ENCODE measurements at regions not wholly inside any gene's neighbourhood (a gene's known extent, or its start where the extent isn't known, plus 50 kb on each side); places are given as distances from the start of the nearest gene placed in this dataset.
A peak's percentile ranks its signal among the peaks of the same experiment; 100 is the strongest.

DNA sequence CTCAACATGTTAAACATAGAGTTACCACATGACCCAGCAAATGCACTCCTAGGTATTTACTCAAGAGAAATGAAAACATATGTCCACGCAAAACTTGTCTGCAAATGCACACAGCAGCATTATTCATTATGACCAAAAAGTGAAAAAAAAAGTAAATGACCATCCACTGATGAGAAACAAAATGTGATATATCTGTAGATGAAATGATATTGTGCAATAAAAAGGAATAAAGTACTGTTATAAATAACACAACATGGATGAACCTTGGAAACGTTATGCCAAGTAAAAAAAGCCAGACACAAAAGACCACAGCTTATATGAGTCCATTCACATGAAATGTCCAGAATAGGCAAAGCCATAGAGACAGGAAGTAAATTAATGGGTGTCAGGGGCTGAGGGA, 61.4 kb upstream of the SKAP2 start:
- TF ChIP-seq, protein P1, sequence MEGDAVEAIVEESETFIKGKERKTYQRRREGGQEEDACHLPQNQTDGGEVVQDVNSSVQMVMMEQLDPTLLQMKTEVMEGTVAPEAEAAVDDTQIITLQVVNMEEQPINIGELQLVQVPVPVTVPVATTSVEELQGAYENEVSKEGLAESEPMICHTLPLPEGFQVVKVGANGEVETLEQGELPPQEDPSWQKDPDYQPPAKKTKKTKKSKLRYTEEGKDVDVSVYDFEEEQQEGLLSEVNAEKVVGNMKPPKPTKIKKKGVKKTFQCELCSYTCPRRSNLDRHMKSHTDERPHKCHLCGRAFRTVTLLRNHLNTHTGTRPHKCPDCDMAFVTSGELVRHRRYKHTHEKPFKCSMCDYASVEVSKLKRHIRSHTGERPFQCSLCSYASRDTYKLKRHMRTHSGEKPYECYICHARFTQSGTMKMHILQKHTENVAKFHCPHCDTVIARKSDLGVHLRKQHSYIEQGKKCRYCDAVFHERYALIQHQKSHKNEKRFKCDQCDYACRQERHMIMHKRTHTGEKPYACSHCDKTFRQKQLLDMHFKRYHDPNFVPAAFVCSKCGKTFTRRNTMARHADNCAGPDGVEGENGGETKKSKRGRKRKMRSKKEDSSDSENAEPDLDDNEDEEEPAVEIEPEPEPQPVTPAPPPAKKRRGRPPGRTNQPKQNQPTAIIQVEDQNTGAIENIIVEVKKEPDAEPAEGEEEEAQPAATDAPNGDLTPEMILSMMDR (IDR thresholded peaks at IDR 0.05; ENCODE audit: insufficient read depth, low read depth, low read length, missing control alignments) = no peak
- no peak for DNase-seq (ENCODE audit: low read depth)
- no peak overlapping the region for H3K4me3 ChIP-seq (ENCODE audit: low read length)

DNA sequence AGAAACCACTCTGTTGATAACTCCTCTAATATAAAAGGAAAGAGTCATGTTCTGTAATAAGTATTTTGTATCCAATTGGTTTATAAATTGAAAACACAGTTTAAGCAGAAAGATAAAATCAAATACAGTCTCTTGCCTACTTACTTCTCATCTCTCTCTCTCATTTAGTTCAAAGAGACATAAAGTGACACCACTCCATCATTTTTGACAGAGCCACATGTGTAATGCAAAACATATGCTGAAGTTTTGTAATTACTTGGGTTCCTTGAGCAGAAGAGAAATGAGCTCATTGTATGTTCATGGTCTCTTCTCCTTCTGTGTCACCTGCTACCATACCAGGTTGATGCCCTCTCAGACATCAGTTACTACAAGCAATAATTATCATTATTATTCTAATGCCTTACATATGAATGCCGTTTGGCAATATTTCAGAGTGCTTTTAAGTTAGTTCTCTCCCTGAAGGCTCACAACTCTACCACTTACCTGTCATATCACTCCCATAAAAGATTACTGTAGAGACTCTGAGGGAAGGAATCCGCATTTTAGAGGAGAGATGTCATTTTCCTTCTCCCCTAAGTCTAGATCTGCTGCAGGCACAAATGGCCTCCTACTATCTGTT, 59.9 kb upstream of the SKAP2 start:
- no peak overlapping the region for H3K4me3 ChIP-seq (ENCODE audit: low read length)
- no peak for DNase-seq (ENCODE audit: low read depth)
- TF ChIP-seq, protein P1 (IDR thresholded peaks at IDR 0.05; ENCODE audit: insufficient read depth, low read depth, low read length, missing control alignments) = no peak

DNA sequence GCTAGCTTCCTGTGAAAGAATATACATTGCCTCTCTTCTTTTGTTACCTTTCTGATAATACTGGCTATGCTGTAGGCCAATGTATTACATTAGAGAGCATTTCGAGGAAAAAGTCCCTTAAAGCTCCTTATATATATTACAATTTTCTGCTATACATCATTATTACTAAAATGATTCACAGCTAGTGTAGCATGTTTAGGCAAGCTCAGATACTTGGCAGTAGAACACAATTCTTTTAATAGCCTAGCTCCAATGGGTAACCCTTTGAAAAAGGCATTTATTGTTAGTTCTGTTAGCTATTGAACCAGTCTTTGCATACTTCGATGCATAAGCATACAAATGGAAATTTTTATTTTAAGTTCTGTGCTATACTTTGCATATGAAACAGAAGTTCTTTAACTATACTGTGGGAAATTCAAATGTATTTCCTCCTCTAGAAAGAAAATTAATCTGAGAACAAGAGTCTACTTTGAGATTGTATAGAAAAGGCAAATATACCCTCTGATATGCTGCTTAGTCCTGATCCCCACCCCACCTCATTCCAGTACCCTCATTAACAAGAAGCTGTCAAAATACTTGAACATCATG, 55.6 kb upstream of the SKAP2 start:
- DNase-seq (ENCODE audit: low read depth) = peak; percentile 70
- TF ChIP-seq, protein P1 (IDR thresholded peaks at IDR 0.05; ENCODE audit: insufficient read depth, low read depth, low read length, missing control alignments) = no peak
- H3K4me3 ChIP-seq (ENCODE audit: low read length) = no peak overlapping the region

DNA sequence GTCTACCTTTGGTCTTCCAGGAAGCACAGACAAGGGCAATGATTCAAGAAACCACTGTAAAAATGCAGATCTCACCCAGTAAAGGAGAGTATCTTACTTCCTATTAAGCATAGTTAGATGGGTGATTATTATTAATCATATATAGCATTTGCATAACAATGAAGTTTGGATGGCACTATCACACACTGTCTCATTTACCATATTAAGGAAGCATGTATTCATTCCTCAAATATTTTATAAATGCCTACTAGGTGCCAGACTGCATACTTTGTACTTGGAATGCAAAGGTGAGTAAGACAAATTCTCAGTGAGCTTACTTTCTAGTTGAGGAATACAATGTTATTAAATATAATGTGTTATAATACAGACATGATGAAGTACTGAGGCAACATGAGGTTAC, 53.9 kb upstream of the SKAP2 start:
- TF ChIP-seq, protein P1 (IDR thresholded peaks at IDR 0.05; ENCODE audit: insufficient read depth, low read depth, low read length, missing control alignments) = no peak
- DNase-seq (ENCODE audit: low read depth) = peak; percentile 85
- no peak overlapping the region for H3K4me3 ChIP-seq (ENCODE audit: low read length)

DNA sequence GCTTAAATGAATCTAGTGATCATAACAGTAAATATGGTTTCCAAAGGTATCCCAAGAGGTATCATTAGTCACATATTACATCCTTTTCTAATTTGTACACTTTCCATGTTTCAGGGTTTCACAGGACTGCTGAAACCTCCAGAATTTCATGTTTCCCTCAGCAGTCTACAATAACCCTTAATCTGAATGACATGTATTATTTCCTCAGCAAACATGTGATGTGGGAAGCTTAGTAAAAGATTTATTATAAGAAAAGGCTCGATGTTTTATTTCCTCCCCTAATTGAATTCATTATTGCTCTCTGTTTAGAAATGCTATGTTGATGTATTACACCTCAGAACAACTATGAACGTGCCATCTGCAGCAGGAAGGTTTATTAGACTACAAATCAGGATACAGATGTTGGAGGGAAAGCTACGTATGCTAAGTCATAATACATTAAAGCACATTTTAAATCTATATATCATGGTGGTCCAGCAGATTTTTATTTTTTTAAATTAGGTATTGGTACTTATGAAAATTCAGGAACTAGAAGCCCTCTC, 52.5 kb upstream of the SKAP2 start:
- TF ChIP-seq, protein P1 (IDR thresholded peaks at IDR 0.05; ENCODE audit: insufficient read depth, low read depth, low read length, missing control alignments) = no peak
- DNase-seq (ENCODE audit: low read depth) = no peak
- H3K4me3 ChIP-seq (ENCODE audit: low read length) = no peak overlapping the region

DNA sequence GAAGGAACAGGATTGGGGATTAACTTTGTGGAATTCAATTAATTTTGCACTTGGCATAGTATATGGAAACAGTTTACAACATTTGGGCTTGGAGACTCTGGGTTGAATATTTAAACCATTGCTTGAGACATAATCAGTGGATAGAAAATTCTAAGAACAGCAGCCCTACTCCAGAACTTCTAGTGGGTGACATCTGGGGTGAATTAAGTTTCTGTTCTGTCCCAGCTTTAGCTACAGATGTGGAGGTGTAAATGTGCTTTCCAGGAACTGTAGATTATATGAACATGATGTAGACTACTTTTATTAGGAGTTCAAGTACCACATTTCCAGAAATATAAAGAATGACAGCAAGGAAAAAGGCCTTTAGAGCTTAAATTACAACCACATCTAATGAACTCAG, 51.9 kb upstream of the SKAP2 start:
- TF ChIP-seq, protein P1 (IDR thresholded peaks at IDR 0.05; ENCODE audit: insufficient read depth, low read depth, low read length, missing control alignments) = no peak
- no peak overlapping the region for H3K4me3 ChIP-seq (ENCODE audit: low read length)
- DNase-seq (ENCODE audit: low read depth) = no peak

All from epithelial cell of esophagus (primary cell).